OCI-LY3 (cell line): ENCODE measurements at regions not wholly inside any gene's neighbourhood (a gene's known extent, or its start where the extent isn't known, plus 50 kb on each side); places are given as distances from the start of the nearest gene placed in this dataset.

Experiments used
- EZH2phosphoT487 ChIP-seq: fragments of 200-600 bp; shearing (Covaris generic); IDR thresholded peaks from 2 replicates; pipeline ENCODE4 v1.6.1; 2018; ENCODE audit warnings: antibody characterized with exemption, mixed run types, low read depth
- TF ChIP-seq, protein P1 (sequence below): fragments of 200-600, 300-600 bp; sonication (generic); IDR thresholded peaks from 2 replicates; pipeline ENCODE4 v1.5.1; 2014; ENCODE audit warnings: antibody characterized with exemption, low read length, low read depth

DNA sequence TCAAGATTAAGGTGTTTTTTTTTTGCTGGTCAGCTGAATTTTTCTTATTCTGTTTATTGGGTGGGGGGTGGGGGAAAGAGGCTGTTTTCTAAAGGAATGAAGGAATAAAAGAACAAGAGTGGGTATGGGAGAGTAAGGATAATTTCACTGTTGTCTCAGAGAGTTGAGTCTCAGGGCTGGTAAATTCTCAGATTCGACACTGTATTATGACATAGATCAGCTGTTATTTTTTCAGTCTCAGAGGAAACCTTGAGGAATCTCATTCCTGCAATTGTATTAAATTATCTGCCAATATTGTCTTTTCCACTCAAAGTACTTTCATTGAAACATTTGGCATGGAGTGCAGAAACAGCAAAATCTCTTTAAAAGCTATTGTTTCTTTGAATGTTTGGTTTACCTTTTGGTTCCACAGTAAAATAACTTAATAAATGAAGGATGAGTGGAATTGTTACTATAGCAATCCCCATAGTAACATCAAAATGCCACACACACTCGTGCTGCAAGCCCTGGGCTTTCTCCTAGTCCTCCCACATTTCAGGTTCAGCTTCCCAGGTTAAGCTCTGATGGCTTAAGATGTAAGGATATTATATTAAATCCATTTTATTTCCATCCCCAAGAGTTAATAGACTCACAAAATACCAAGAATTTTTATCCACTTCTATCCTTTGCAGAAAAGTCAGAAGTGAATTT lies 478.7 kb upstream of the TCF4 start:
- TF ChIP-seq, protein P1, sequence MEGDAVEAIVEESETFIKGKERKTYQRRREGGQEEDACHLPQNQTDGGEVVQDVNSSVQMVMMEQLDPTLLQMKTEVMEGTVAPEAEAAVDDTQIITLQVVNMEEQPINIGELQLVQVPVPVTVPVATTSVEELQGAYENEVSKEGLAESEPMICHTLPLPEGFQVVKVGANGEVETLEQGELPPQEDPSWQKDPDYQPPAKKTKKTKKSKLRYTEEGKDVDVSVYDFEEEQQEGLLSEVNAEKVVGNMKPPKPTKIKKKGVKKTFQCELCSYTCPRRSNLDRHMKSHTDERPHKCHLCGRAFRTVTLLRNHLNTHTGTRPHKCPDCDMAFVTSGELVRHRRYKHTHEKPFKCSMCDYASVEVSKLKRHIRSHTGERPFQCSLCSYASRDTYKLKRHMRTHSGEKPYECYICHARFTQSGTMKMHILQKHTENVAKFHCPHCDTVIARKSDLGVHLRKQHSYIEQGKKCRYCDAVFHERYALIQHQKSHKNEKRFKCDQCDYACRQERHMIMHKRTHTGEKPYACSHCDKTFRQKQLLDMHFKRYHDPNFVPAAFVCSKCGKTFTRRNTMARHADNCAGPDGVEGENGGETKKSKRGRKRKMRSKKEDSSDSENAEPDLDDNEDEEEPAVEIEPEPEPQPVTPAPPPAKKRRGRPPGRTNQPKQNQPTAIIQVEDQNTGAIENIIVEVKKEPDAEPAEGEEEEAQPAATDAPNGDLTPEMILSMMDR = no peak
- TF ChIP-seq EZH2phosphoT487 = no peak
